GM12874 (cell line): ENCODE measurements at regions not wholly inside any gene's neighbourhood (a gene's known extent, or its start where the extent isn't known, plus 50 kb on each side); places are given as distances from the start of the nearest gene placed in this dataset.

Source experiments
- CTCF ChIP-seq: IDR thresholded peaks from 2 replicates; pipeline ENCODE4 v1.5.1; 2011; ENCODE audit warnings: low read depth, mild to moderate bottlenecking, control low read depth, low read length, moderate library complexity; ENCODE audit not compliant: insufficient read depth

DNA sequence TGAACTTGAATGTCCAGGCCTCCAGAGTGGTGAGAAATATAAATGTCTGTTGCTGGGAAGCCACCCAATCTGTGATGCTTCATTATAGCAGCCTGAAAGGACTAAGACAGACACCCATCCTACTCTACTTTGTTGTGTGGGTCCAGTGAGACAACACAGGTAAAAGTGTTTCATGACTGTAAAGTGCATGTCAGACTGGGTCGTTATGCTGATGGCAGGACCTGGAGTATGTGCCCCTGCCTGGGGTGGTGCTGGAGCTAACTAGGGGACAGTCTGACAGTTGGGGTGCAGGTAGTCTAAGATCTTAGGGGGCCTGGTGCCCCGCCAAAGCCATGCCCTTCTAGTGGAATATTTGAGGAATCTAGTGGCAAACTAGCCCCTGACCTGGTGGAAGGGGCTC is 165.6 kb downstream of the TRIM29 start:
- TF ChIP-seq CTCF, result no peak

- no peak for TF ChIP-seq CTCF
Measured at GRCh38 chr11:119970555-119971304, 167.2 kb downstream of the TRIM29 start.

GRCh38 chr11:119964136-119965025 is 173.5 kb downstream of the TRIM29 start:
- no peak for TF ChIP-seq CTCF

- TF ChIP-seq CTCF, result no peak
Measured at GRCh38 chr11:119957951-119958350, 180.0 kb downstream of the TRIM29 start.

DNA sequence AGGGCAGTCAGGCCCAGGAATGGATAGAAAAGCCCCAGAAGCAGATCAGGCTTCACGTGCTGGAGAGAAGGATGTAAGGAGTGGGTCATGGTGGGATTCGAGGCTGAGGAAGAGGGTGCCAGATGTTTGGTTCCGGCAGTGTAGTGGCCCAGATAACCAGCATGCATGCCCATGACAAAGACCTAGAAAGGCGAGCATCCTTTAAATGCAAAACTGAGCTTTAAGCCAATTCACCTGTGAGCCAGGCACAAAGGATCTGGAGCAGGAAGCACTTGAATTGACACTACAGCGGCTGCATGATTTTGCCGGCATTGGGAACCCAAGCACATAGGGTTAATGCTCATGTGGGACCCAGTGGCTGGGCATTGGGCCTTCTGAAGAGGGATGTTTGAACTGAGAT is 185.5 kb downstream of the TRIM29 start:
- TF ChIP-seq CTCF, result no peak

DNA sequence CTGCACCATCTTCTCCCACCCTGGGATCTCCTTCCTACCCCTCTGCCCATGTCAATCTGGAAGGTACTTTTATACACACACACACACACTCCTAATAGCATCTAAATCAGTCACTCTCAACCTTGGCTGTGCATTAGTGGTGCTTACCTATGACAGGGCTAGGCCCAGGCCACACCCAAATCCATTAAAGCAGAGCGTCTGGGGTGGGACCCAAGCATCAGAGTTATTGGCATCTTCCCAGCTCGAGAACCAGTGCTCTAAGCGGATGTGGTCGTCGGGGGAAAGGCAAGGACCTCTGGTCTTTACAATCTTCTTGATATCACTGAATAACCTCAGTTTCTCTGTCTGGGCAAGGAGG is 194.6 kb downstream of the TRIM29 start:
- TF ChIP-seq CTCF, result no peak

DNA sequence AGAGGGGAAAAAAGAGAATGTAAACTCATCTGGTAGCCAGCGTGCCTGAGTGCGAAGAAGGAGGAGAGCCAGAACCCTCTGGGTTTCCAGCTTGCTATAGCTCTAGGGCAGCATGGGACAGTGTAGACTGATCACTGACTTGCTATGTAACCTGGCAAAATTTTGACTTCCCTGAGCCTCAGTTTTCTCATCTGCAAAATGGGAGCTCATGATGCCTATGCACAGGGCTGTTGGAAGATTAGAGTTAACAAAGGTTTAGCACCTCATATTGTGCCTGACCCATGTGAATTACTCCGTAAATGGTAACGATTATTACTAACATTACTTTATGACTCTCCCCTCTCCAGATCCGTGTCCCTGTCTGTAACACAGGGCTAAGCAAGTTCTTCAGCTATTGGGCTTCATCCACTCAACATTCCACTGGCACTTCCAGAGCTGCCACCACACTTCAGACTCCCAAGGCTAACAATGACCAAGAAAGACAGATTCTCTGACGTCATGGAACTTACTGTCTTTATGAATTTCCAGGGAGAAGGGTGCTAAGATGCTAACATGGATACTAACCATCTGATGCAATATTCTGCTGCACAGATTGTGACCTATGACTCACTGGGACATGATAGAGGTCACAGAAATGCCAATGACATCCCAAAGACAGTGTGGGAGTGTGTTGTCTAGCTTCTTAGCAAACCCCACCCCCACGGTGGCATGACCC is 195.2 kb downstream of the TRIM29 start:
- no peak for TF ChIP-seq CTCF
